GM12878 (cell line): ENCODE measurements at regions not wholly inside any gene's neighbourhood (a gene's known extent, or its start where the extent isn't known, plus 50 kb on each side); places are given as distances from the start of the nearest gene placed in this dataset.
A peak's percentile ranks its signal among the peaks of the same experiment; 100 is the strongest.

ENCODE experiments used
- ATAC-seq: fragments of 200-7000 bp; cut with Tn5 transposase; 3 replicates; pipeline ENCODE4 v1.9.1; 2020; ENCODE audit warnings: mild to moderate bottlenecking, moderate library complexity
- BruUV-seq: library from RNA; stranded (reverse); fragments of 400-500 nt; replicated peaks from 2 replicates; lab custom pipeline; 2021; lab: Mats Ljungman, UMichigan
- CTCF ChIA-PET: fragments of 300-600 bp; sonication (Branson Sonifier 250); formaldehyde crosslinking; extraction: SDS; loops from one replicate; lab custom pipeline; 2021; ENCODE audit warnings: inconsistent platforms; lab: Yijun Ruan, JAX
- POLR2A ChIA-PET: fragments of 350-600 bp; formaldehyde crosslinking; extraction: SDS; loops from one replicate; lab custom pipeline; 2021; ENCODE audit warnings: inconsistent platforms; lab: Charles Lee
- RAD21 ChIA-PET: fragments of 300-600 bp; sonication (Branson Sonifier 250); formaldehyde crosslinking; loops from one replicate; lab custom pipeline; 2023; ENCODE audit warnings: antibody characterized with exemption; ENCODE audit not compliant: unreplicated experiment; lab: Charles Lee
- SMC1A ChIA-PET: fragments of 300-600 bp; sonication (Branson Sonifier 250); formaldehyde crosslinking; loops from one replicate; lab custom pipeline; 2023; ENCODE audit not compliant: unreplicated experiment, uncharacterized antibody; lab: Charles Lee
- DNase-seq: peaks from one replicate; pipeline ENCODE4 v3.0.0-alpha.2; 2011; ENCODE audit warnings: low read depth, low spot score
- FAIRE-seq: peaks from 3 replicates; lab custom pipeline; 2011; peaks lifted over from hg19 to GRCh38; lab: Jason Lieb, UNC
- H2AFZ ChIP-seq: 2 replicates; pipeline ENCODE4 v1.6.0; 2011; ENCODE audit warnings: low read depth, low read length, control low read depth; ENCODE audit not compliant: control insufficient read depth
- H3K27ac ChIP-seq: 2 replicates; pipeline ENCODE4 v1.5.1; 2011; ENCODE audit warnings: control low read depth; ENCODE audit not compliant: control insufficient read depth, insufficient read depth
- H3K27me3 ChIP-seq, 2 experiments: replicated peaks in 1 of 2; 2 replicates each; pipeline versions ENCODE4 v1.6.0 to v1.6.1; 2011; ENCODE audit warnings: low read length in 1 of 2; ENCODE audit not compliant: control insufficient read depth in 2 of 2, insufficient read depth in 2 of 2
- H3K36me3 ChIP-seq, 2 experiments: 2 replicates each; pipeline ENCODE4 v1.5.1; 2011; ENCODE audit warnings: low read length in 1 of 2; ENCODE audit not compliant: control insufficient read depth in 2 of 2, insufficient read depth in 2 of 2
- H3K4me1 ChIP-seq: 2 replicates; pipeline ENCODE4 v1.6.1; 2011; ENCODE audit warnings: mild to moderate bottlenecking, low read length, moderate library complexity, mixed read lengths; ENCODE audit not compliant: control insufficient read depth, insufficient read depth
- H3K4me2 ChIP-seq: 2 replicates; pipeline ENCODE4 v1.6.0; 2011; ENCODE audit warnings: control low read depth; ENCODE audit not compliant: control insufficient read depth, insufficient read depth
- H3K4me3 ChIP-seq: fragments of 200-600 bp; sonication (generic); 2 replicates; pipeline ENCODE4 v1.5.1; 2016
- H3K79me2 ChIP-seq: 2 replicates; pipeline ENCODE4 v1.6.0; 2011; ENCODE audit warnings: low read length; ENCODE audit not compliant: control insufficient read depth, insufficient read depth
- H3K9ac ChIP-seq: 2 replicates; pipeline ENCODE4 v1.8.0; 2011; ENCODE audit warnings: low read length, control low read depth, mixed read lengths; ENCODE audit not compliant: control insufficient read depth, insufficient read depth
- H3K9me3 ChIP-seq: replicated peaks from 3 replicates; pipeline ENCODE4 v1.5.1; 2011; ENCODE audit warnings: mild to moderate bottlenecking, low read length; ENCODE audit not compliant: control insufficient read depth, insufficient read depth
- H4K20me1 ChIP-seq: 2 replicates; pipeline ENCODE4 v1.6.0; 2011; ENCODE audit not compliant: control insufficient read depth, insufficient read depth
- BACH1 ChIP-seq: fragments of 450-650 bp; IDR thresholded peaks from 2 replicates; pipeline ENCODE4 v1.6.1; 2017; ENCODE audit warnings: mild to moderate bottlenecking, borderline replicate concordance
- BRCA1 ChIP-seq: IDR thresholded peaks from 2 replicates; pipeline ENCODE4 v1.6.1; 2011; ENCODE audit warnings: low read depth, low read length, improper control_type of control experiment
- CHD4 ChIP-seq: fragments of 200-600 bp; sonication (generic); IDR thresholded peaks from 2 replicates; pipeline ENCODE4 v1.6.1; 2016; ENCODE audit warnings: mild to moderate bottlenecking
- FOXK2 ChIP-seq: fragments of 450-650 bp; IDR thresholded peaks from 2 replicates; pipeline ENCODE4 v1.6.1; 2017; ENCODE audit warnings: mild to moderate bottlenecking, moderate library complexity
- GATAD2B ChIP-seq: fragments of 450-650 bp; conservative IDR thresholded peaks from 2 replicates; pipeline ENCODE4 v1.6.1; 2017; ENCODE audit warnings: low read depth, mild to moderate bottlenecking, moderate library complexity
- HCFC1 ChIP-seq: fragments of 150-350 bp; IDR thresholded peaks from 2 replicates; pipeline ENCODE4 v1.6.1; 2014; ENCODE audit warnings: low read length
- HDAC2 ChIP-seq: fragments of 200-600 bp; sonication (generic); IDR thresholded peaks from 2 replicates; pipeline ENCODE4 v1.6.1; 2017
- MXI1 ChIP-seq: fragments of 150-350 bp; IDR thresholded peaks from 2 replicates; pipeline ENCODE4 v1.6.1; 2011; ENCODE audit warnings: low read depth, mild to moderate bottlenecking, inconsistent platforms, low read length, improper control_type of control experiment
- MYB ChIP-seq: fragments of 150-350 bp; IDR thresholded peaks from 2 replicates; pipeline ENCODE4 v1.6.1; 2014; ENCODE audit warnings: mild to moderate bottlenecking, low read depth, low read length, borderline replicate concordance
- POLR2AphosphoS5 ChIP-seq: IDR thresholded peaks from 2 replicates; pipeline ENCODE4 v1.6.1; 2011; ENCODE audit warnings: mild to moderate bottlenecking, low read length, inconsistent platforms
- POU2F2 ChIP-seq: IDR thresholded peaks from 3 replicates; pipeline ENCODE4 v1.6.1; 2011; ENCODE audit warnings: low read depth, mild to moderate bottlenecking, low read length, borderline replicate concordance
- SMAD1 ChIP-seq: fragments of 450-650 bp; IDR thresholded peaks from 2 replicates; pipeline ENCODE4 v1.6.1; 2018; ENCODE audit warnings: mild to moderate bottlenecking, low read depth; ENCODE audit not compliant: partially characterized antibody
- SPI1 ChIP-seq: IDR thresholded peaks from 2 replicates; pipeline ENCODE4 v1.6.1; 2011; ENCODE audit warnings: low read depth, mild to moderate bottlenecking, low read length, moderate library complexity, borderline replicate concordance; ENCODE audit not compliant: insufficient read depth
- STAT3 ChIP-seq: IDR thresholded peaks from 2 replicates; pipeline ENCODE4 v1.6.1; 2011; ENCODE audit warnings: low read depth, low read length, improper control_type of control experiment
- WRNIP1 ChIP-seq: IDR thresholded peaks from 2 replicates; pipeline ENCODE4 v1.6.1; 2011; ENCODE audit warnings: low read depth, low read length, improper control_type of control experiment, borderline replicate concordance
- YBX1 ChIP-seq: fragments of 450-650 bp; IDR thresholded peaks from 2 replicates; pipeline ENCODE4 v1.6.1; 2016; ENCODE audit warnings: antibody characterized with exemption
- ZBED1 ChIP-seq: IDR thresholded peaks from 2 replicates; pipeline ENCODE4 v1.6.1; 2016; ENCODE audit warnings: borderline replicate concordance
- ZNF24 ChIP-seq: fragments of 450-650 bp; IDR thresholded peaks from 2 replicates; pipeline ENCODE4 v1.6.1; 2017; ENCODE audit warnings: antibody characterized with exemption, mild to moderate bottlenecking
- WGBS: methylation state at CpG from one replicate; pipeline ENCODE4 v1.1.6; 2016; ENCODE audit warnings: low lambda C conversion rate; ENCODE audit not compliant: insufficient replicate concordance, insufficient coverage; ENCODE audit errors: missing lambda C conversion rate; 5-methylcytosine and 5-hydroxymethylcytosine counted together
- in situ Hi-C: fragments of 300-500 bp; cut with MboI; formaldehyde crosslinking; loops from 9 replicates; pipeline ENCODE4 v1.14.3; 2018; ENCODE audit warnings: mixed read lengths
- intact Hi-C: fragments of 100-400 bp; cut with micrococcal nuclease; formaldehyde crosslinking; loops from one replicate; pipeline ENCODE4 v1.14.2; 2022; ENCODE audit not compliant: unreplicated experiment
- TF ChIP-seq, protein P1 (sequence below): IDR thresholded peaks from 2 replicates; pipeline ENCODE4 v1.6.1; 2011; ENCODE audit warnings: borderline replicate concordance, low read depth, mild to moderate bottlenecking, moderate library complexity, mixed read lengths, low read length; ENCODE audit not compliant: insufficient read depth; ENCODE audit errors: extremely low read length
- TF ChIP-seq, protein P2 (sequence below): fragments of 450-650 bp; IDR thresholded peaks from 2 replicates; pipeline ENCODE4 v1.6.1; 2017; ENCODE audit warnings: mild to moderate bottlenecking

DNA sequence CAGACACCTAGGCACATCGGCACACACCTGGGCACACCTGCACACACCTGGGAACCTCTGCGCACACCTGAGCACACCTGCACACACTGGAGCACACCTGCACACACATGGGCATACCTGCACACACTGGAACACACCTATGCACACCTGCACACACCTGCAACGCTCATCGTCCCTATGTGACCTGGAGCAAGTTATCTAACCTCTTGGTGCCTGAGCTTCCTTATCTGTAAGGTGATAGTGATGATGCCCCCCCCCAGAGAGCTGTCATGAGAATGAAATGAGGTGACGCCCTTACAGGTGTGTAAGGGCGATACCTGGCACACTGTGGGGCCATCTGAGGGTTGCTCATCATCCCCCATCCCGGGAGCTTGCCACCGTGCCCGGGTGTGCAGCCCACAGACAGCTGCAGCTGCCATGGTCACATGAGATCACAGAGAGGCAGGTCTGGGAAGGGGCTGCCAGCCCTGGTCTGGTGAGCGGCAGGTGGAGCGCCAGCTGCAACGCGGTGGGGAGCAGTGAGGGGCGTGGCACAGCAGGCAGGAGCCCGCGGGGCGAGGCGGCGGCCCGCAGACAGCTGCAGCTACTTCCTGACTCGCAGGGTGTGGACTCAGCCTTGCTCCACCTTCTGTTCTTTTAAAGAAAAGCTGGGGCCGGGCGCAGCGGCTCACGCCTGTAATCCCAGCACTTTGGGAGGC lies 59.9 kb upstream of the FBRSL1 start (continued):
- TF ChIP-seq ZNF24 (no peak), CHD4 (no peak), POU2F2 (no peak), HCFC1 (no peak), ZBED1 (no peak)

- Histone ChIP-seq H3K9me3 (no peaks in the 10 kb centered on the region), H3K79me2 (no peaks in the 10 kb centered on the region), H4K20me1 (no peaks in the 10 kb centered on the region), H3K36me3 (no peaks in the 10 kb centered on the region), H2AFZ (no peak overlapping the region), H3K4me1 (peaks cover 18% of the 10 kb centered on the region), H3K4me2 (peak overlapping the region; percentile 30; the same call in 1 of the 2 replicates), H3K4me3 (no peak overlapping the region), H3K27me3 (no peaks in the 10 kb centered on the region; a peak in 2 of 4 replicates), H3K27ac (no peak overlapping the region), H3K9ac (no peak overlapping the region)
- ChIA-PET RAD21 (no interaction called here), CTCF (no interaction called here), SMC1A (interaction anchor here (1.4 kb wide), 1 partner anchor 63 kb away, joined by 3 read pairs; no protein-coding TSS in a partner anchor), POLR2A (no interaction called here)
- TF ChIP-seq, protein P1, sequence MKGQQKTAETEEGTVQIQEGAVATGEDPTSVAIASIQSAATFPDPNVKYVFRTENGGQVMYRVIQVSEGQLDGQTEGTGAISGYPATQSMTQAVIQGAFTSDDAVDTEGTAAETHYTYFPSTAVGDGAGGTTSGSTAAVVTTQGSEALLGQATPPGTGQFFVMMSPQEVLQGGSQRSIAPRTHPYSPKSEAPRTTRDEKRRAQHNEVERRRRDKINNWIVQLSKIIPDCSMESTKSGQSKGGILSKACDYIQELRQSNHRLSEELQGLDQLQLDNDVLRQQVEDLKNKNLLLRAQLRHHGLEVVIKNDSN = no peak
- TF ChIP-seq MXI1 = no peak
- TF ChIP-seq, protein P2, sequence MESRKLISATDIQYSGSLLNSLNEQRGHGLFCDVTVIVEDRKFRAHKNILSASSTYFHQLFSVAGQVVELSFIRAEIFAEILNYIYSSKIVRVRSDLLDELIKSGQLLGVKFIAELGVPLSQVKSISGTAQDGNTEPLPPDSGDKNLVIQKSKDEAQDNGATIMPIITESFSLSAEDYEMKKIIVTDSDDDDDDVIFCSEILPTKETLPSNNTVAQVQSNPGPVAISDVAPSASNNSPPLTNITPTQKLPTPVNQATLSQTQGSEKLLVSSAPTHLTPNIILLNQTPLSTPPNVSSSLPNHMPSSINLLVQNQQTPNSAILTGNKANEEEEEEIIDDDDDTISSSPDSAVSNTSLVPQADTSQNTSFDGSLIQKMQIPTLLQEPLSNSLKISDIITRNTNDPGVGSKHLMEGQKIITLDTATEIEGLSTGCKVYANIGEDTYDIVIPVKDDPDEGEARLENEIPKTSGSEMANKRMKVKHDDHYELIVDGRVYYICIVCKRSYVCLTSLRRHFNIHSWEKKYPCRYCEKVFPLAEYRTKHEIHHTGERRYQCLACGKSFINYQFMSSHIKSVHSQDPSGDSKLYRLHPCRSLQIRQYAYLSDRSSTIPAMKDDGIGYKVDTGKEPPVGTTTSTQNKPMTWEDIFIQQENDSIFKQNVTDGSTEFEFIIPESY = no peak
- TF ChIP-seq WRNIP1 = no peak
- TF ChIP-seq POLR2AphosphoS5 = no peak
- no peak for TF ChIP-seq SPI1
- TF ChIP-seq HDAC2 = no peak
- no peak for TF ChIP-seq FOXK2
- no peak for TF ChIP-seq BACH1
- no peak for TF ChIP-seq BRCA1
- TF ChIP-seq SMAD1 = no peak
- no peak for TF ChIP-seq MYB
- no peak for TF ChIP-seq GATAD2B
- TF ChIP-seq YBX1 = no peak
- no peak for TF ChIP-seq STAT3
- WGBS = 22% methylated on average over 7 of the region's 10 CpGs
- no TSS peak for BruUV-seq
- in situ Hi-C loops (no loop called here), intact Hi-C loops (no loop called here)
- FAIRE-seq (no peak), DNase-seq (no peak), ATAC-seq (no peak)
Observed at GRCh38 chr12:132429602-132429945, 60.4 kb upstream of the FBRSL1 start.
